H9 (cell line): ENCODE measurements at regions not wholly inside any gene's neighbourhood (a gene's known extent, or its start where the extent isn't known, plus 50 kb on each side); places are given as distances from the start of the nearest gene placed in this dataset.

Experiments used
- DNase-seq: peaks from one replicate; pipeline ENCODE4 v3.0.0-alpha.2; 2017
- H2AFZ ChIP-seq: one replicate; pipeline ENCODE4 v1.6.1; 2013; ENCODE audit warnings: mild to moderate bottlenecking, low read length, control low read depth, moderate library complexity
- H2AK5ac ChIP-seq: 2 replicates; pipeline ENCODE4 v1.6.1; 2013; ENCODE audit warnings: low read length, control low read depth, mixed read lengths; ENCODE audit not compliant: insufficient read length
- H2BK120ac ChIP-seq: one replicate; pipeline ENCODE4 v1.6.1; 2013; ENCODE audit warnings: low read depth, mild to moderate bottlenecking, low read length, control low read depth, inconsistent platforms; ENCODE audit not compliant: poor library complexity, severe bottlenecking
- H2BK12ac ChIP-seq: 2 replicates; pipeline ENCODE4 v1.6.1; 2013; ENCODE audit warnings: low read length, control low read depth, mixed read lengths, low read depth; ENCODE audit not compliant: insufficient read length
- H2BK15ac ChIP-seq: 2 replicates; pipeline ENCODE4 v1.6.1; 2013; ENCODE audit warnings: low read depth, low read length, control low read depth
- H2BK20ac ChIP-seq: one replicate; pipeline ENCODE4 v1.6.1; 2013; ENCODE audit warnings: low read depth, mild to moderate bottlenecking, low read length, control low read depth, inconsistent platforms; ENCODE audit not compliant: poor library complexity, severe bottlenecking
- H2BK5ac ChIP-seq: 2 replicates; pipeline ENCODE4 v1.6.1; 2013; ENCODE audit warnings: low read length, control low read depth, mixed read lengths; ENCODE audit not compliant: insufficient read length
- H3K14ac ChIP-seq: 2 replicates; pipeline ENCODE4 v1.6.1; 2013; ENCODE audit warnings: low read length, control low read depth; ENCODE audit not compliant: insufficient read depth
- H3K18ac ChIP-seq: 2 replicates; pipeline ENCODE4 v1.6.1; 2013; ENCODE audit warnings: low read depth, mild to moderate bottlenecking, mixed read lengths, low read length, control low read depth; ENCODE audit not compliant: insufficient read length
- H3K23ac ChIP-seq: 2 replicates; pipeline ENCODE4 v1.6.1; 2013; ENCODE audit warnings: low read length, control low read depth, mixed read lengths, low read depth; ENCODE audit not compliant: insufficient read length
- H3K23me2 ChIP-seq: 2 replicates; pipeline ENCODE4 v1.6.1; 2013; ENCODE audit warnings: low read depth, mild to moderate bottlenecking, mixed read lengths, low read length, control low read depth; ENCODE audit not compliant: insufficient read length, poor library complexity, severe bottlenecking
- H3K27ac ChIP-seq: 2 replicates; pipeline ENCODE4 v1.5.1; 2013; ENCODE audit warnings: low read length, control low read depth, mixed read lengths, low read depth; ENCODE audit not compliant: insufficient read length
- H3K27me3 ChIP-seq: 2 replicates; pipeline ENCODE4 v1.6.1; 2013; ENCODE audit warnings: low read length, control low read depth, inconsistent platforms; ENCODE audit not compliant: insufficient read depth
- H3K4ac ChIP-seq: 2 replicates; pipeline ENCODE4 v1.6.1; 2013; ENCODE audit warnings: low read depth, mild to moderate bottlenecking, control low read depth, inconsistent platforms, low read length, moderate library complexity
- H3K4me1 ChIP-seq: 2 replicates; pipeline ENCODE4 v1.6.1; 2013; ENCODE audit warnings: low read length, control low read depth, inconsistent platforms; ENCODE audit not compliant: insufficient read depth
- H3K4me2 ChIP-seq: 2 replicates; pipeline ENCODE4 v1.6.1; 2013; ENCODE audit warnings: low read length, control low read depth, mixed read lengths; ENCODE audit not compliant: insufficient read length, insufficient read depth
- H3K56ac ChIP-seq: 2 replicates; pipeline ENCODE4 v1.6.1; 2013; ENCODE audit warnings: low read depth, mild to moderate bottlenecking, mixed read lengths, low read length, control low read depth; ENCODE audit not compliant: insufficient read length
- H3K79me1 ChIP-seq: 2 replicates; pipeline ENCODE4 v1.6.1; 2013; ENCODE audit warnings: low read depth, mild to moderate bottlenecking, moderate library complexity, low read length, control low read depth, inconsistent platforms; ENCODE audit not compliant: insufficient read depth, poor library complexity, severe bottlenecking
- H3K79me2 ChIP-seq: 2 replicates; pipeline ENCODE4 v1.6.1; 2013; ENCODE audit warnings: low read length, control low read depth, inconsistent platforms; ENCODE audit not compliant: insufficient read depth
- H3K9ac ChIP-seq: 2 replicates; pipeline ENCODE4 v1.6.1; 2013; ENCODE audit warnings: low read length, control low read depth, mixed read lengths; ENCODE audit not compliant: insufficient read length; ENCODE audit errors: extremely low read depth
- H3K9me3 ChIP-seq: one replicate; pipeline ENCODE4 v1.6.1; 2013; ENCODE audit warnings: low read depth, low read length, inconsistent platforms; ENCODE audit not compliant: control insufficient read depth
- H3T11ph ChIP-seq: one replicate; pipeline ENCODE4 v1.6.1; 2013; ENCODE audit warnings: mild to moderate bottlenecking, low read length, control low read depth, inconsistent platforms
- H4K20me1 ChIP-seq: one replicate; pipeline ENCODE4 v1.6.1; 2013; ENCODE audit not compliant: control insufficient read depth, insufficient read length, insufficient read depth
- H4K5ac ChIP-seq: 2 replicates; pipeline ENCODE4 v1.6.1; 2013; ENCODE audit warnings: low read depth, mild to moderate bottlenecking, mixed read lengths, low read length, control low read depth; ENCODE audit not compliant: insufficient read length
- H4K8ac ChIP-seq: replicated peaks from 2 replicates; pipeline ENCODE4 v1.6.1; 2013; ENCODE audit warnings: low read length, control low read depth, mixed read lengths, low read depth; ENCODE audit not compliant: insufficient read length
- H4K91ac ChIP-seq: 2 replicates; pipeline ENCODE4 v1.6.1; 2013; ENCODE audit warnings: low read depth, mild to moderate bottlenecking, moderate library complexity, mixed read lengths, low read length, control low read depth; ENCODE audit not compliant: insufficient read length
- H3K27ac Mint-ChIP-seq, 3 experiments: 2 replicates in 2 of 3; 3 replicates in 1 of 3; pipeline ENCODE4 v1.8.0; 2020 to 2021; ENCODE audit warnings: mixed read lengths in 3 of 3, mild to moderate bottlenecking in 1 of 3, moderate library complexity in 1 of 3
- H3K27me3 Mint-ChIP-seq: 2 replicates; pipeline ENCODE4 v1.8.0; 2021; ENCODE audit warnings: low read depth, mild to moderate bottlenecking, moderate library complexity, mixed read lengths
- H3K36me3 Mint-ChIP-seq, 3 experiments: 2 replicates in 2 of 3; 3 replicates in 1 of 3; pipeline ENCODE4 v1.8.0; 2020 to 2021; ENCODE audit warnings: low read depth in 3 of 3, mixed read lengths in 3 of 3; ENCODE audit not compliant: insufficient read depth in 1 of 3
- H3K4me1 Mint-ChIP-seq, 2 experiments: 2 replicates each; pipeline ENCODE4 v1.8.0; 2020; ENCODE audit warnings: mixed read lengths in 2 of 2
- H3K4me3 Mint-ChIP-seq, 2 experiments: 2 replicates in 1 of 2; 3 replicates in 1 of 2; pipeline ENCODE4 v1.8.0; 2020 to 2021; ENCODE audit warnings: mild to moderate bottlenecking in 2 of 2, mixed read lengths in 2 of 2, moderate library complexity in 1 of 2
- H3K9me3 Mint-ChIP-seq, 2 experiments: 2 replicates in 1 of 2; 3 replicates in 1 of 2; pipeline ENCODE4 v1.8.0; 2020; ENCODE audit warnings: mild to moderate bottlenecking in 2 of 2, mixed read lengths in 2 of 2, moderate library complexity in 1 of 2
- CTCF ChIP-seq: fragments of 200-600 bp; sonication (generic); conservative IDR thresholded peaks from 3 replicates; pipeline ENCODE4 v1.8.0; 2021; ENCODE audit warnings: antibody characterized with exemption, mild to moderate bottlenecking
- WGBS: extraction: QIAGEN DNeasy Blood & Tissue Kit; methylation state at CpG from one replicate; pipeline ENCODE4 v1.1.7; 2013; ENCODE audit warnings: missing lambda C conversion rate, low lambda C conversion rate, mixed read lengths; ENCODE audit not compliant: insufficient read length; ENCODE audit errors: extremely low coverage; 5-methylcytosine and 5-hydroxymethylcytosine counted together

- Histone ChIP-seq H4K20me1 (no peaks in the 10 kb centered on the region), H2BK15ac (no peak overlapping the region), H3K14ac (no peak overlapping the region), H2AFZ (no peak overlapping the region), H3K4ac (no peak overlapping the region), H2BK120ac (no peak overlapping the region), H4K91ac (no peak overlapping the region), H3K9ac (no peak overlapping the region), H3K27ac (no peak overlapping the region), H2BK5ac (no peak overlapping the region), H3K23ac (no peak overlapping the region), H2BK12ac (no peak overlapping the region), H4K8ac (no peak overlapping the region), H3K56ac (no peak overlapping the region), H3K4me2 (no peak overlapping the region), H3K79me1 (no peaks in the 10 kb centered on the region), H2BK20ac (no peak overlapping the region), H3K4me1 (no peaks in the 10 kb centered on the region), H3K27me3 (no peaks in the 10 kb centered on the region), H3K79me2 (no peaks in the 10 kb centered on the region), H3K18ac (no peak overlapping the region), H3K9me3 (no peaks in the 10 kb centered on the region), H4K5ac (no peak overlapping the region), H3T11ph (no peak overlapping the region), H2AK5ac (no peak overlapping the region), H3K23me2 (no peaks in the 10 kb centered on the region)
- Mint-ChIP-seq H3K36me3 (peaks cover 7 to 17% (median 8%) of the 10 kb centered on the region in 3 experiments), H3K27ac (no peak overlapping the region), H3K4me3 (no peak overlapping the region), H3K4me1 (peaks cover 0 to under 1% of the 10 kb centered on the region in 2 experiments; a peak in 1 of 4 replicates), H3K27me3 (no peaks in the 10 kb centered on the region; the same call in 1 of the 2 replicates), H3K9me3 (peaks cover 15 to 19% of the 10 kb centered on the region in 2 experiments)
- TF ChIP-seq CTCF: no peak
- WGBS: no CpG with 5 or more reads among the region's 8 CpGs
- DNase-seq: no peak
Measured at GRCh38 chr7:46651561-46652088, 730.6 kb upstream of the IGFBP3 start.
